IPS DF 19.7 (cell line): ENCODE measurements at regions not wholly inside any gene's neighbourhood (a gene's known extent, or its start where the extent isn't known, plus 50 kb on each side); places are given as distances from the start of the nearest gene placed in this dataset.
"Not testable (repeated sequence)": the region's sequence is repeated elsewhere in the genome, so short reads cannot be mapped to it uniquely, and the experiment has no call there.

ENCODE experiments used
- DNase-seq: peaks from one replicate; pipeline ENCODE4 v3.0.0-alpha.2; 2013; ENCODE audit warnings: low read depth, low spot score

DNA sequence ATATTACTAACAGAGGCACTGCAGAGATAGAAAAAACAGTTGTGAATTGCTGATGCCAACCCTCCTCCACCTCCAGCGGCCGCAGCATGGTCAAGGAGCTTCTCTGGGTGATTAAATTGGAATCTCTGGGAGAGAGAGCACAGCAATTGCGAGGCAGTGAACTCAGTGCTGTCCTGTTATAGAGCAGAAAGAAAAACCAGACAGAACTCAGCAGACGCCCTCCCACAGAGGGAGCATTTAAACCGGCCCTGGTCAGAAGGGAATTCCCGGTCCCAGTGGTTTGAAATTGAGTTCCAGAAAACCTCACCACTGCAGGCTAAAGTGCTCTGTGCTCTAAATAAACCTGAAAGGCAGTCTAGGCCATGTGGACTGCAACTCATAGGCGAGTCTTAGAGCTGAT lies 175.4 kb downstream of the SQOR start:
- no peak for DNase-seq

DNA sequence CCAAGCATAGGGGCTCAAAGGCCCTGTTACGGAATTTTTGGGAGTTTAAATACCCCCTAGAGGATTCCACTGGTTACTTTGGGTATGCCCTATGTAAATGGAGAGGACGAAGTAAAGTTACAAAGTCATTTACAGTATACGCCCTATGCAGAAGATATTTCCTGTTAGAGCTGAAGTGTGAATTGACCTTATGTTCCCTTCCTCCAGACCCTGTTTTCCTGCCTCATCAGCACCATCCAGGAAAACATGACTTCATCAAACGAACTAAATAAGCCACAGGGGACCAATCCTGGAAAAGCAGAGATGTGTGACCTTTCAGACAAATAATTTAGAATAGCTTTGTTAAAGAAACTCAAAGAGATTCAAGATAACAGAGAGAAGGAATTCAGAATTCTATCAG lies 177.4 kb downstream of the SQOR start:
- DNase-seq: no peak

DNA sequence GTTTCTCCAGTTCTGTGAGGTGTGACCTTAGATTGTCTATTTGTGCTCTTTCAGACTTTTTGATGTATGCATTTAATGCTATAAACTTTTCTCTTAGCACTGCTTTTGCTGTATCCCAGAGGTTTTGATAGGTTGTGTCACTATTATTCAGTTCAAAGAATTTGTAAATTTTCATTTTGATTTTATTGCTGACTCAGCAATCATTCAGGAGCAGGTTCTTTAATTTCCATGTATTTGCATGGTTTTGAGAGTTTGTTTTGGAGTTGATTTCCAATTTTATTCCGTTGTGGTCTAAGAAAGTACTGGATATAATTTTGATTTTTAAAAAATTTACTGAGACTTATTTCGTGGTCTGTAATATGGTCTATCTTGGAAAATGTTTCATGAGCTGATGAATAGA lies 182.7 kb downstream of the SQOR start:
- DNase-seq: not testable (repeated sequence)

DNA sequence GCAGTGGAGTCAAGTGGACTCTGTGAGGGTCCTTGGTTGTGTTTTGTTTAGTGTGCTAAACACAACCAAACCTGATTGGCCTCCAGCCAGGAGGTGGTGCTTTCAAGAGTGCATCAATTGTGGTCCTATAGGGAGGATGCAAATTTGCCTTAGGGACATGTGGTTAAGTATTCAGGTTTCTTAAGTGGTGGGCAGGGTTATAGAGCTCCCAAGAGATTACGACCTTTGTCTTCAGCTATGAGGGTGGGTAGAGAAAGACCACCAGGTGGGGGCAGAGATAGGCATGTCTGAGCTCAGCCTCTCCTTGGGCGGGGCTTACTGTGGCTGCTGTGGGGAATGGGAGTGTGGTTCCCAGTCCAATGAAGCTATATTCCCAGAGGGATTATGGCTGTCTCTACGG lies 186.6 kb downstream of the SQOR start:
- DNase-seq: no peak

DNA sequence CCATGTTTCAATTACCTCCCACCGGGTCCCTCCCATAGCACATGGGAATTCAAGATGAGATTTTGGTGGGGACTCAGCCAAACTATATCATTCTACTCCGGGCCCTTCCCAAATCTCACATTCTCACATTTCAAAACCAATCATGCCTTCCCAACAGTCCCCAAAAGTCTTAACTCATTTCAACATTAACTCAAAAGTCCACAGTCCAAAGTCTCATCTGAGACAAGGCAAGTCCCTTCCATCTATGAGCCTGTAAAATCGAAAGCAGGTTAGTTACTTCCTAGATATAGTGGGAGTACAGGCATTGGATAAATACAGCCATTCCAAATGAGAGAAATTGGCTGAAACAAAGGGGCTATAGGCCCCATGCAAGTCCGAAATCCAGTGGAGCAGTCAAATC lies 188.1 kb downstream of the SQOR start:
- DNase-seq: not testable (repeated sequence)

DNA sequence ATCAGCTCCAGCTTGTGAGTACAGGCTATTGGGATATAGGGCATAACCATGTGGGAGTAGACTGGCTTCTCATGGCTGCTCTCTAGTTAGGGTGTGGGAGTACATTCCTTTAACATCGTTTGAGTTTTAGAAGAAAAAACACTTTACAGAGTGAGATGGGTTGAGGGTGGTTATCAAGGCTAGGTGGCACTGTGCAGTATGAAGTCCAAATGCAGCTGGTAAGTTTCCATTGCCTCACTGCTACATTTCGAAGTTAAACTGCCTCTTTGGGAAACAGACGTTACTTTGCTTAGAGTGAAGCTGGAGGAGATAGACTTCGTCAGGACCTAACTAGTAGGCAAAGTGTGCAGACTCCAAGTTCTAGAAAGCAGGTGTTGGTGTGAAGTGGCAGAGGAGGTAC lies 192.4 kb downstream of the SQOR start:
- DNase-seq: no peak

DNA sequence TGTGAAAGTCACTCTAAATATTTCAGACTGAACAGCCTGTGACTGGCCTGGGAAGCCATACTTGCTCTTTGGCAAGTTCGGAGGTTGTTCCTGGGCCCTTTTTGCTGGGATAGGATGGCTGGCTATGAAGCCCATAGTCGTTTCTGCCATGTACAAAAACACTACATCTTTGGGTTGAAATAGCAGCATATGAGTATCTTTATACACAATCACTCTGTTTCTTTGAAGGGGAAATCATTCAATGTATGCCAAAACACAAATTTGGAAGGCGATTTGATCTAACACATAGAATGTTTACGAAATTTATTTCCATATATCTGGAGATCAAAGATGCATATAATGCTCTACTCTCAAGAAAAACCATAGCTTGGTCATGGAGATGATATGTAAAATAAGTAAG lies 192.9 kb downstream of the SQOR start:
- no peak for DNase-seq

DNA sequence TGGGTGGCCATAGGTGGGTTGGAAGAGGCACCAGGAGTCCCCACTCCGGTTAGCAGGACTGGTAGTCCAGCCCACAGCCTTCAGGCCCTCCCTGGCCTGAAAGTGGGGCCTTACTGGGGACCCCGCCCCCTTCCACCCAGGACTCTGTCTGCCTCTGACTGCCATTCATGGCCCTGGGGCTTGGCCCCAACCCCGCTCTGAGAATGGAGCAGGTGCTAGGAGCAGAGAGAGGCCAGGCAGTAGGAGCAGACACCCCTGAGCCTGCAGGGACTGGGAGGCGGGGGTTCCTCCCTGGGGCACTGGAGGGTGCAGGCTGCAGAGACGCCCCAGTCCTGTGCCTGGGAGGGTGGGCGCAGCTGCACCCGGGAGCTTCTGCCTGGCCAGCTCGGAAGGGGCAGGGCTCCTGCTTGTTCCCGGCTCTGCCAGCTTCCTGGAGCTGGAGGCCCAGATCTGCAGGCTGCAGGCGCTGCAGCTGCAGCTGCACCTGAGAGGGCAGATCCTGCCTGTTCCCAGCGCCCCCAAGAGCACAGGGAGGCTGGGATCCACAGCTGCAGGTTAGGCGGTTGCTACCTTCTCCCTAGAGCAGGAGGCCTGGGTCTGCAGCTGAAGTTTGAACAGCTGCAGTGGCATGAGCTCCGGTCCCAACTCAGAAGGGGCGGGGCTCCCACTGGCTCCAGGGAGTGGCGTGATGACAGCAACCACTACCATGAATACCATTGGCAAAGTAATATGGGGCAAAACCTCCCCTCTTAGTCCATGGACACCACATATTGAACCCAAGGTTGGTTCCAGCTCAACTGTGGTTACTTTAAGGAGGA lies 194.7 kb downstream of the SQOR start:
- DNase-seq: no peak

DNA sequence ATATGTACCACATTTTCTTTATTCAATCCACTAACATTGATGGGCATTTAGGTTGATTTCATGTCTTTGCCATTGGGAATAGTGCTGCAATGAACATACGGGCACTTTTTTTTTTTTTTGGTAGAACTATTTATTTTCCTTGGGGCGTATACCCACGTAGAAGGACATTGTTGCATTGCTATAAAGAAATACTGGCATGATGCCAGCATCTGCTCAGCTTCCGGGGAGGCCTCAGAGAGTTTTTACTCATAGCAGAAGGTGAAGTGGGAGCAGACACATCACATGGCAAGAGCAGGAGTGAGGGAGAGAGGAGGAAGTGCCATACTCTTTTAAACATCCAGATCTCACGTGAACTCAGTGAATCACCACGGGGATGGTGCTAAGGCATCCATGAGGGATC lies 197.0 kb downstream of the SQOR start:
- no peak for DNase-seq

DNA sequence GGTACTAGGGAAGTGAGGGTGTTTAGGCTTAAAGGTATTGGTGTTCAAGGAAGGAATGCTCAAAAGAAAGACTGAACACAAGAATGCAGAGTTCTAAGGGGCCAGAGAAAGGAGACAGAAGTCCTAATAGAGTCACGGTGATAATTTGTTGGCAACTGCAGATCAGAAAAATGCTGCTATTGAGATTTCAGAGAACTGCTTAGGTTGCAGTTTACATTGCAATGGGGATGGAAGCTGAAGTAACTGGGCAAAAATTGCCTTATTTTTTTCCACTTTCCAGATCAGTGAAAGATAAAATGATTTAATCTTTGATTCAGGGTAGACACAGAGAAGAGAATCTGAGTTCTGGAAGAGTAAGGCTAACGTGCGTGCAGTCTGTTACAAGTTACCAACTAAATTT lies 199.8 kb downstream of the SQOR start:
- DNase-seq: no peak

DNA sequence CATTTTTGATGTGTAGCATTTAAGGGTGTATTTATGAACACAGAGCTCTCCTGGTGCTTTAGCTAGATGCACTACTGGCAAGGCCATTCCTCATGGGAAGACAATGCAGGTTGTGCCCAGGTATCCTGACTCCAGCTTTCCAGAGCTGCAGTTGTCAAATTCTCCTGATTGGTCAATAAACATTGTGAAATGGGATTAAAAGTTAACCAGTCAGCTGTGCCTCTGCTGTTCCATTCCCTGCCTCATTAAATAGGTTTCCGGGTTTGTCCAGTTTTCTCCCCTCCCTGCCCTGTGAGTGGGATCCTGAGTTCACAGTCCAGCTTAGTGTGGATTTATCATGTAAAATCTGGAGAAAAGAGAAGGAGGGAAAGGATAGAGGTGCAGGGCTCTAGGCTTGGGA lies 207.3 kb downstream of the SQOR start:
- no peak for DNase-seq

DNA sequence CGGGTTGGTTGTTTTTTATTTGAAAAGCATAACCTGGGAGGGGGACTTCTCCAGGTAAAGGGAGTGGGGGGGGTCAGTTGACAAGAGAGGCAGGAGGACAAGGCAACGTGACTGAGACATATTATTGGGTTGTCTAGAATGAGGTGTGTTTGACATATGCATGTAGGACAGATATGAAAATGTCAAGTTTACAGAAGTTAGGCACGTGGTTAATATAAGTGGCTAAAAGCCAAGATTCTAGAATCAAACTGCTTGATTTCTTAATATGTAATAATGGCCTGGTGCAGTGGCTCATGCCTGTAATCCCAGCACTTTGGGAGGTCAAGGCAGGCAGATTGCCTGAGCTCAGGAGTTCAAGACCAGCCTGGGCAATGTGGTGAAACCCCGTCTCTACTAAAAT lies 212.8 kb downstream of the SQOR start:
- DNase-seq: no peak

DNA sequence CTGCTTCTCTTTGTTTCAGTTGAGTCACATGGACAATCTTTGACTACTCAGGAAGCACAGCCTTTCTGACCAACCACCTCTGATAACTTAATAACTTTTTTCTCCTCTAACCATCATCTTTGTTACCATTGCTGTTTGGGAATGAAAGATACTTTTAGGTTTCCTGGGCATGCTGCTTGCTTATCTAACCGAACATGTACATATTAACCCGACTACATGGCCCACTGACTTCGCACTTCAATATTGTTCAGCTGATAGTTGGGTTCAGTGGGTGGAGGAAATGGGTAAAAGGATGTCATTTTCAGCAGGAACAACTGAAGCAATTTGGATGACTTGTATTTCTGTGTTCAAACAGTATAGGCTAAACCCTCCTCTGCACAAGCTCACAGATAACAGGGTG lies 214.3 kb downstream of the SQOR start:
- no peak for DNase-seq

DNA sequence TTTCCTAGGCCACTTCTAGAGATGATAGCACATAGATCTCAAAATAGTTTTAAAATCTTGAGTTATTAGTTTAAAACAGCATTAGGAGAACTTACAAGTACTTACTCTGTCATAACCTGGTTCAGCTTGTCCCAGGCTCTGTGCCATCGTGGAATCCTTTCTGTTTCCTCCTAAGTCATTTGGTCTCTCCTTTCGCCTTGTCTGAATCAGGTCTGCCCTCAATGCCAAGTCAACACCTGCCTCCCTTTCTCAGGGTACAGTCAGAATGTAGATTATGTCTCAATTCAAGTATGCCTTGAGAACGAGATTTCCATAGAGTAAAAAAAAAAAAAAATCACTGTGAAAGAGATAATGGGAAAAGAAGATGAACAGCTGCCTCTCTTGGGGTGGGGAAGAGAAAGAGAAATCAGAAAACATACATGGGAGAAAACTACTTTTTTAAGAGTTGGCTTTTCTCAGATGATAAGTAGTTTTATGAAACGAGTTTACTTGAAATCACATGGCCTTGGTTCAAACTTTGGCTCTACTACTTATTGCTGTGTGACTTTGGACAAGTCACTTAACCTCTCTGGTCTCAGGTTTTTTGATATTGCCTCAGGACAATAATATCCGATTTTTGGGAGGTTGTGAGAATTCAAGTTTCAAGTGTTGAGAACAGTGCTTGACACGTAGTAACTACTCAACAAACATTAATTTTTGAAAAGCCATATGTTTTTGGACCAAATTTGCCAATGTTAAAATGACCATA lies 219.8 kb downstream of the SQOR start:
- DNase-seq: no peak

DNA sequence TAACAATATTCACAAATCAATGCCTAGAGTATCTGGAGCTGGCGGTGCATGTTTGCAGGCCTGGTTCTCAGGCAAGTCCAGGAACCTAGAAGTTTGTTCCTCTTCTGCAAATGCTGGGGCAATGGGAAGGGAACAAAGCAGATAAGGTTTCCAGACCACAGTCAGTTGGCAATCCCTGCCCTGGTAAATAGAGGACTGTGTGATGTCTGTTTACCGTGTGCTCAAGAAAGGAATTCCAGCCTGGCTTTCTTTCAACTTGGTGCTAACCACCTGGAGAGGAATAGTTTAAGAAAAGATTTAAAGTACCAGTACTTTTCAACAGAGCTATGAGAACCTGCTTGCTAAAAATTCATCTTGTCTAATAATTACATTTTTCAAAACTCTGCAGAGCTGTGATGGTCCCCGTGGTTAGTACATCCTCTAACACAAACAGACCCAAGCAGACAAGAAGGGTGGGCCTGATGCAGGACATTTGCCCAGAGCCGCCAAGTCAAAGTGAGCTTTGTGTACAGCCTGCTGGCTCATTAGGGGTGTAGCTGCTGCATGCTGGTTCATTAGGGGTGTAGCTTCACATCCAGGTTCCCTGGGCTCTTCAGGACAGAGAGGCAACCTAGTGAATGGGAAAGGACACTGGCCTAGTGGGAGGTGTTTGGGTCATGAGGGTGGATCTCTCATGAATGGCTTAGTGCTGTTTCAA lies 220.5 kb downstream of the SQOR start:
- no peak for DNase-seq

DNA sequence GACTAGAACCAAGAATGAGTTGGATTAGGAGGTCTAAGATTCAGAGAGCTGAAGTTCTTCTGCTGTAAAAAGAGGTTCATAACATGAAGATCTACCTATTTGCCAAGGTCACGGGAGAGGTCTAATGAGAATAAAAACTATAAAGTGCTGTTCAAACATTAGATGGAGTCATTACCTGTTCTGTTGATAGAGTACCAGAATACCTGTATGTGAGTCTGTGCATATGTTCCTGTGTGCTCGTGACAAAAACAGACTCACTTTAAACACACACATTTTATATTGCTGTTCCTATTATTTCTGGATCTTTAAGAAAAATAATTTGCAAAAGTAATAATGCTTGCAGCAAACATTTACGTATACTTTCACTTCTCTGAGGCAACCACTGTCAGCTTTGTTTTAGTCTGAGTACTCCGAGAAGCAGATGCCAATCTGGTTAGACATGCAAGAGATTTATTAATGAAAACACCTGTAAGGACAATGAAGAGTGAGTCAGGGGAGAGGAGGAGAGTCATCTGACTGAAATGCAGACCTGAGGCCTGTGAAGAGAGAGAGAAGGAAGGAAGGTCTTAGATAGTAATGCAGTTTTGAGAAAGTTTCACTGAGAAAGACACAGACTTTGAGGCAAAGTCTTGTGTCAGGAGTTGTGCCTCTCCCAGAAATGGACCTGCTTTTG lies 221.2 kb downstream of the SQOR start:
- DNase-seq: no peak

DNA sequence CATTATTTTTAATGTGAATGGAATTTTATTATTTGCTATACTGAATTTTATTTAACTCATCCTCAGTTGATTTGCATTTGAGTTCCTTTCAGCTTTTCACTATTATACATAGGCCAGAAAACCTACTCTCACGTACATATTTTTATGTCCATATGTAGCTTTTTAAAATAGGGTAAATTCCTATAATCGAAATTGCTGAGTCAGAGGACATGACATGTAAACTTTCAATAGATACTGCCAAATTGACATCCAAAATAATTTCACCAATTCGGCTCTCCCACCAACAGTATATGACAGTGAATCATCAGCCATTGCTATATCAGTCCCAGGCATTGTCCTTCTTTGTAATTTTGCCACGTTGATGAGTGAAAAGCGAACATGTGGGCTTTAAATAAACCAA lies 222.5 kb downstream of the SQOR start:
- no peak for DNase-seq

DNA sequence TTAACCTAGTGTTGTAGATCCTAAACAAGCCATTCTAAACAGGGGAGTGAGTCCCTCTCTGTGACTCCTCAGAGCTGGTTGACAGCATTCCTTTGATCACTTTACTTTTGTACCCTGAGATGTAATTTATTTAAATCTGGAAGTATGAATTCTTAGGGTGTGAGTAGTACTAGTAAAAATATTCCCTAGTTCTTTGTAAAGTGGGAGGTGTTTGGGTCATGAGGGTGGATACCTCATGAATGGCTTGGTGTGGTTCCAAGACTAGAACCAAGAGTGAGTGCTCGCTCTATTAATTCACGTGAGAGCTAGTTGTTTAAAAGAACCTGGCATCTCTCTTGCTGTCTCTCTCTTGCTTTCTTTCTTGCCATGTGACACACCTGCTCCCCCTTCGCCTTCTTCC lies 223.7 kb downstream of the SQOR start:
- DNase-seq: no peak

DNA sequence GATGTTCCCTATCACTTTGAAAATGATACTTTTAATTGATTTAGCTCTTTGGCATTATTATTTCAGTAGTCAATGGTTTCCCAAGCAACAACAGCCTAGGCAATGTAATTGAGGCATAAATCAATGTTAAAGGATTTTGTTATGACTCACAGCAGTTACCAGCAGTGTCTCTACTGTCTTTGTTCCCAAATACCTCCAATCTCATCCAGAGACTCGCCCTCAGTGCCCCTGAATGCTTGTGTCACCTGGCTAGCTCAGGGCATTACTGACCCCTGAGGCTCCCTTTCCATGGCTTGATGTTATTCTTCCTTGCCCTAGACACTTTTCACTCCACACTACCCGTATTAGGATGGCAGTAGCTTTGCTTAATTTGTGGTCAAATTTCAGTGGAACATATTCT lies 227.2 kb downstream of the SQOR start:
- DNase-seq: no peak

DNA sequence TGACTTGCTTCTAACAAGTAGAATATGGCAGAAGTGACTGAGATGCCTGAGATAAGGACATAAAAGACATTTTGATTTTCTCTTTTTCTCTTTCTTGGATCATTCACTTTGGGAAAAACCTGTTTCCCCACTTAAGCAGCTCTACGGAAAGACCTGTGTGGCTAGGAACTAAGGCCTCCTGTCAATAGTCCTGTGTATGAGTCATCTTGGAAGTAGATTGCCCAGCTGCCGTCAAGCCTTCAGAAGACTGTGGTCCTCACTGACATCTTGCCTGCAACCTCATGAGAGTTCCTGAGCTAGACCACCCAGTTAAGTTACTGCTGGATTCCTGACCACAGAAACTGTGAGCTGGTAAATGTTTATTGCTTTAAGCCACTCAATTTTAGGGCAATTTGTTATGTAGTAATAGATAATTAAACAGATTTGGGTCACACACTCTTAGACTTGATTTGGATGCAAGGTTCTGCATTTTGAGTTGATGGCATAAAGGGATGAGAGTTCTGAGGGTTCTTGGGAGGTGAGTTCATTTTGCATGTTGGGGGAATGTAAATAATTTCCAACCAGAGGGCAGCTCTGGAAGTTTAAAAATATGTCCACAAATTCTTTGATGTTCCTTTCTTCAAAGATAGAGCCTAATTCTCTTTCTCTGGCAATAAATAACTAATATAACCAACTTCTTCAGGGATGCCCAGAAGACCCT lies 229.2 kb downstream of the SQOR start:
- no peak for DNase-seq

DNA sequence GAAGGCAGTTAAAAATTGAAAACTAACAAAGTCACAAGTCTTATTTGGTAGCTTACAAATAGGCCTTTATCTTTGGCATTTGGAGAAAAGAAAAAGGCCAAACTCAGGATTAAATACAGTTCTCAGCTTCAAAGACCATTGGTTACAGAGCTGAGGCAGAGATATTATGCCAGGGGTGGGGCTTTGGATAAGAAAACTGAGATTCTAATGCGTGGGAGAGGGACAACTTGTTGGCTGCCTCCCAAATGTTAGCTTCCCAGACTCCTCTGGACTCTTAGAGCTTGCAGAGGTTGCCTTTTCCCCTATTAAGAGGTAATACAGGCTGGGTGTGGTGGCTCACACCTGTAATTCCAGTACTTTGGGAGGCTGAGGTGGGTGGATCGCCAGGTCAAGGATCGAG lies 231.8 kb downstream of the SQOR start:
- DNase-seq: no peak

DNA sequence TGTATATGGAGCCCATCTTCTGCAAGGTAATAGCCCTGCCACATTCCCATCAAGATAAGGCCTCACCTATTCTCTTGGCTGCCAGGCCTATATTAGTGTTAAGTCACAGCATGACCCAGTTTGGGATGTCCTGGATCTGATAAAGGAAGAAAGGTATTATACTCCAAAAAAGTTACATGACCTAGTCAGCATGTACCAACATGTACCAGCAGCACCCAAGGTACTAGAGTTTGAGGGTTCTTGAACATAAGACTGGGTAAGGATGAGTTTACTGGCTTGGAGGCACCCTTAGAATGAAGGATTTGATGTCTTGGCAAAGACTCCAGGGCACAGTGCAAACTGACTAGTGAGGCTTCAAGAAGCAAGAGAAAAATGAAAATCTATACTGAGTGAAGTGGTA lies 232.5 kb downstream of the SQOR start:
- DNase-seq: no peak
